Testis (tissue), 2 donors: ENCODE measurements at regions not wholly inside any gene's neighbourhood (a gene's known extent, or its start where the extent isn't known, plus 50 kb on each side); places are given as distances from the start of the nearest gene placed in this dataset.

Experiments used
- DNase-seq: peaks from one replicate; pipeline ENCODE4 v3.0.0-alpha.2; 2019
- H3K27ac ChIP-seq, 2 donors: fragments of 200-600 bp; sonication (generic); one replicate each; pipeline ENCODE4 v1.5.1; 2019
- H3K27me3 ChIP-seq: fragments of 200-600 bp; sonication (generic); one replicate; pipeline ENCODE4 v1.5.1; 2019
- H3K36me3 ChIP-seq: fragments of 200-600 bp; sonication (generic); one replicate; pipeline ENCODE4 v1.5.1; 2017; ENCODE audit warnings: low read depth; ENCODE audit errors: missing control alignments
- H3K4me1 ChIP-seq: fragments of 200-600 bp; sonication (generic); one replicate; pipeline ENCODE4 v1.5.1; 2019
- H3K4me3 ChIP-seq, 2 donors: fragments of 200-600 bp; sonication (generic); one replicate each; pipeline ENCODE4 v1.5.1; 2017 to 2019
- H3K9me3 ChIP-seq: fragments of 200-600 bp; sonication (generic); one replicate; pipeline ENCODE4 v1.5.1; 2017
- POLR2A ChIP-seq: fragments of 450-650 bp; IDR thresholded peaks from one replicate; pipeline ENCODE4 v1.6.1; 2017; ENCODE audit warnings: antibody characterized with exemption, mild to moderate bottlenecking, moderate library complexity
- WGBS, 2 donors: methylation state at CpG; one replicate each; pipeline ENCODE4 v1.1.5; 2018; 5-methylcytosine and 5-hydroxymethylcytosine counted together
- intact Hi-C: fragments of 100-400 bp; cut with DNase I; formaldehyde crosslinking; loops from one replicate; pipeline ENCODE4 v1.15.1; 2023; ENCODE audit warnings: low total_unique reads
- TF ChIP-seq, protein P1 (sequence below), 3 experiments: fragments of 450-650 bp in 2 of 3; fragments of 200-600 bp in 1 of 3; sonication (generic) in 1 of 3; IDR thresholded peaks; one replicate each; pipeline ENCODE4 v1.5.1; 2016 to 2019; ENCODE audit warnings: antibody characterized with exemption in 3 of 3, mild to moderate bottlenecking in 2 of 3, moderate library complexity in 1 of 3

DNA sequence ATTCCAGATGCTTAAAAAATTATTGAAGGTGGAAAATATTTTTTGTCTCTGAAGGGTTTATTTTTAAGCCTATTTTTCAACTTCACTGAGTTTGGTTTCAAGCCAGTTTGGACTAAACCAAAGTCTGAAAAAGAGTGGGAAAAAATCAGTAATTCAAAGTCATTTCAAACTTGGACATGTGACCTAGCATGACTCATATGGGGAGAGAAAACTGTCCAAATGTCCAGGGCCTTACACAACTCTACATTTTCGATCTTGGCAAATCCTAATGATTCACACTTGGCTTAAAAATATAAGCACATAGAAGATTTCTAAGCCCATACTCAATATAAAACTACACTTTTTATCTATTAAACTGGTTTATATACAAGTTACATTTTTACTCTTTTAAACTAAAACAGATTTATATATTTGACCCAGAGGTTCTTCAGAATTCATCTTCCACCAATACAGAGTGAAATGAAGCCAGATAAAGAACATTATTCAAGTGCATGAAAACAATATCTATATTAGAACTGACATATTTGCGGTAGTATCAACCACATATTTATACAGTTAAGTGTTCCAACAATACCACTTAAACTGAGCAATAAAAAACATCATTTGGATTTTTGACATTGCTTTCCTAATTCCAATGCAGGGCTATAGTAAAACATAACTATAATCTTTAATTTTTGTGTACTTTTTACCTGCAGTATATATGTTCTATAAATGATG lies 110.3 kb upstream of the TCF21 start:
- H3K4me3 ChIP-seq, result no peak overlapping the region
- DNase-seq, result no peak
- H3K36me3 ChIP-seq, result no peaks in the 10 kb centered on the region
- no peaks in the 10 kb centered on the region for H3K27me3 ChIP-seq
- no peak for TF ChIP-seq POLR2A
- TF ChIP-seq, protein P1, sequence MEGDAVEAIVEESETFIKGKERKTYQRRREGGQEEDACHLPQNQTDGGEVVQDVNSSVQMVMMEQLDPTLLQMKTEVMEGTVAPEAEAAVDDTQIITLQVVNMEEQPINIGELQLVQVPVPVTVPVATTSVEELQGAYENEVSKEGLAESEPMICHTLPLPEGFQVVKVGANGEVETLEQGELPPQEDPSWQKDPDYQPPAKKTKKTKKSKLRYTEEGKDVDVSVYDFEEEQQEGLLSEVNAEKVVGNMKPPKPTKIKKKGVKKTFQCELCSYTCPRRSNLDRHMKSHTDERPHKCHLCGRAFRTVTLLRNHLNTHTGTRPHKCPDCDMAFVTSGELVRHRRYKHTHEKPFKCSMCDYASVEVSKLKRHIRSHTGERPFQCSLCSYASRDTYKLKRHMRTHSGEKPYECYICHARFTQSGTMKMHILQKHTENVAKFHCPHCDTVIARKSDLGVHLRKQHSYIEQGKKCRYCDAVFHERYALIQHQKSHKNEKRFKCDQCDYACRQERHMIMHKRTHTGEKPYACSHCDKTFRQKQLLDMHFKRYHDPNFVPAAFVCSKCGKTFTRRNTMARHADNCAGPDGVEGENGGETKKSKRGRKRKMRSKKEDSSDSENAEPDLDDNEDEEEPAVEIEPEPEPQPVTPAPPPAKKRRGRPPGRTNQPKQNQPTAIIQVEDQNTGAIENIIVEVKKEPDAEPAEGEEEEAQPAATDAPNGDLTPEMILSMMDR (IDR thresholded peaks at IDR 0.05), result no peak
- intact Hi-C loops, result no loop called here
- H3K27ac ChIP-seq, result no peak overlapping the region
- H3K9me3 ChIP-seq, result no peaks in the 10 kb centered on the region
- no peaks in the 10 kb centered on the region for H3K4me1 ChIP-seq
- WGBS, 2 donors, result 73% methylated on average over 2 of the region's 2 CpGs

DNA sequence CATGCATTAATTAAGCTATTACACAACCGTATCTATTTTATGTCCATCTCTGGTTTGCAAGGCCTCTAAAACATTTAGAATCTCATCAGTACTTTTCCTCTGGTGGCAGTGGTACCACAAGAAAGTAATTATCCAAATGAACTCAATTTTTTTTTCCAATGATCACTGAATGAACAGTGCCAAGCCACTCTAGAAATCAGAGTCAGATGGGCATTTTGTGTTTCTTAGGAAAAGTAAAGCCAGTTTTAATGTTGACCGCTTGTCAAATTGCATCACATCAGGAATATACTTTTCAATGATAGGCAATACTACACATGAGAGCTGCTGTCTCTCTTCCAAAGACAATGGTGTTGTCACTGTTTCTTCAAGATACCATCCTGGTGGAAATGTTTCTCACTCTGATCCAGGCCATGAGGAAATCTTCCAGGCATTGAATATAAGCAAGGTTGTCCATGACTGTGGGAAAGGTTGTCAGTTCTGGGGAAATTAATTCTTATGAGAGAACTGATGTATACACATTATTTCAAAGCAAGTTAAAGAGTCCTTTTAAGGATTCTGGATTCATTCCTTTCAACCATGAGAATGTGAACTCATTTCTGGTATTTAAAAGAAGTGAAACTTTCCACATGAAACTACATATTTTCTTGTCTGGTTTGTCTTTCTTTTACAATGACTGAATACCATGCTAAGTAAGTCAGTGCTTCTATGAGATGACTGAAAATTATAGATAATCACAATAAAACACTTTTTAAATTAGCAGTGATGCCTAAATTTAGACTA lies 108.8 kb upstream of the TCF21 start:
- Histone ChIP-seq H3K9me3 (no peaks in the 10 kb centered on the region), H3K27me3 (no peaks in the 10 kb centered on the region), H3K27ac (no peak overlapping the region), H3K36me3 (no peaks in the 10 kb centered on the region), H3K4me3 (no peak overlapping the region), H3K4me1 (no peaks in the 10 kb centered on the region)
- DNase-seq, result no peak
- WGBS, 2 donors, result 85 to 89% methylated on average over 2 of the region's 2 CpGs
- TF ChIP-seq, protein P1 (IDR thresholded peaks at IDR 0.05), result no peak
- TF ChIP-seq POLR2A, result no peak
- intact Hi-C loops, result no loop called here

DNA sequence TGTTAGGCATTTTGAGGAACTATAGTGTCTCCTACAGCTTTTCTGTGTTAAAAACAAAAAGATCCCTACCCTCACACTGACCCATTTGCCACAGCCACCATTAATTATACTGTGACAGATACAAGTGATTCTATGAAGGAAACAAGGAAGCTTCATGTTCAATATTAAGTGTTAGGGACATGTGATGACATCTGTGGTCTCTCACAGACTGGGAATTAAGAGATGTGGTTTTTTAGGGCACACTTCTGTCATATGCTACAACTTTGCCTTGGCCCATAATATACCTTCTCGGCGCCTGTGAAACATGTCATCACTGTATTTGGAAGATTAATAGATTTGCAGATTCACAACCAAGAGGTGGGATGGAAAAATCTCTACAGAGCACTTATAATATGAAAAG lies 102.9 kb upstream of the TCF21 start:
- no peak for DNase-seq
- Histone ChIP-seq H3K4me3 (no peak overlapping the region), H3K36me3 (no peaks in the 10 kb centered on the region), H3K27ac (no peak overlapping the region), H3K4me1 (no peaks in the 10 kb centered on the region), H3K9me3 (no peaks in the 10 kb centered on the region), H3K27me3 (no peaks in the 10 kb centered on the region)
- intact Hi-C loops, result no loop called here
- TF ChIP-seq, protein P1 (IDR thresholded peaks at IDR 0.05), result no peak
- no peak for TF ChIP-seq POLR2A
- 97% methylated on average over 2 of the region's 2 CpGs for WGBS, 2 donors

DNA sequence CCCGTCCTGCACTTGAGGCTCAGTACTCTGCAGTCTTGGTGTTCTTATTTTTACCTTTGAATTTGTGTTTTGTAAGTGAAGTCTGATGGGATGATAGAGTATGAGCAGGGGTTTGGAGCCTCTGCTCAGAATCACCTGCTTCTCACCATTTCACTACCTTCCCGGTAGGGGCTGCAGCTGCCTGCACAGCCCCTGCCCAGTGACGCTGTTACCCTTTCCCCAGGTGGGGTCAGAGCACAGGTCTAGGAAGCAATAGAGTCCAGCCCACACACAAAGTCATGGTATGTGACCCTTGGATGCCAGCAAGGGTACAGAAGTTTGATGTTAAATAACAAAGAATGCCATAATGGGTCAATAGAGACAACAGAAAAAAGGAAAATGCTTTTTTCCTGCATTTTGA lies 101.8 kb upstream of the TCF21 start:
- DNase-seq, result no peak
- H3K27ac ChIP-seq, result no peak overlapping the region
- no peaks in the 10 kb centered on the region for H3K36me3 ChIP-seq
- intact Hi-C loops, result no loop called here
- WGBS, 2 donors, result 89% methylated on average over 3 of the region's 3 CpGs
- H3K9me3 ChIP-seq, result no peaks in the 10 kb centered on the region
- no peak for TF ChIP-seq POLR2A
- TF ChIP-seq, protein P1 (IDR thresholded peaks at IDR 0.05), result no peak
- H3K27me3 ChIP-seq, result no peaks in the 10 kb centered on the region
- no peaks in the 10 kb centered on the region for H3K4me1 ChIP-seq
- H3K4me3 ChIP-seq, result no peak overlapping the region
